Stimulated activated CD4-positive, alpha-beta T cell treated with anti-CD3 and anti-CD28 coated beads, Interleukin-4, amount 100 ng/mL, for 24 hours (primary cell): ENCODE measurements at regions not wholly inside any gene's neighbourhood (a gene's known extent, or its start where the extent isn't known, plus 50 kb on each side); places are given as distances from the start of the nearest gene placed in this dataset.

ENCODE experiments used
- DNase-seq: peaks from one replicate; pipeline ENCODE4 v3.0.0-alpha.2; 2020

GRCh38 chr2:224210286-224211180, 171.4 kb upstream of the SERPINE2 start:
- DNase-seq, result no peak

- no peak for DNase-seq
These were observed 170.6 kb upstream of the SERPINE2 start for GRCh38 chr2:224209555-224210285.

GRCh38 chr2:224208443-224208842, 169.4 kb upstream of the SERPINE2 start:
- no peak for DNase-seq

- DNase-seq, result no peak
These were observed 168.9 kb upstream of the SERPINE2 start for GRCh38 chr2:224208007-224208406.

GRCh38 chr2:224206816-224207215, 167.7 kb upstream of the SERPINE2 start:
- no peak for DNase-seq

- DNase-seq, result no peak
These were observed 163.3 kb upstream of the SERPINE2 start for GRCh38 chr2:224202281-224202865.

GRCh38 chr2:224198436-224198835, 159.3 kb upstream of the SERPINE2 start:
- no peak for DNase-seq

- DNase-seq, result no peak
These were observed 157.7 kb upstream of the SERPINE2 start for GRCh38 chr2:224196810-224197209.

GRCh38 chr2:224195925-224196571, 157.0 kb upstream of the SERPINE2 start:
- DNase-seq, result no peak

GRCh38 chr2:224194161-224194560, 155.1 kb upstream of the SERPINE2 start:
- DNase-seq, result no peak

- DNase-seq, result no peak
These were observed 152.4 kb upstream of the SERPINE2 start for GRCh38 chr2:224191465-224191864.

GRCh38 chr2:224190936-224191270, 151.8 kb upstream of the SERPINE2 start:
- no peak for DNase-seq

- no peak for DNase-seq
These were observed 151.3 kb upstream of the SERPINE2 start for GRCh38 chr2:224190234-224190935.

GRCh38 chr2:224187220-224187619, 148.1 kb upstream of the SERPINE2 start:
- DNase-seq, result no peak

GRCh38 chr2:224185023-224185601, 146.0 kb upstream of the SERPINE2 start:
- DNase-seq, result no peak

- no peak for DNase-seq
These were observed 144.0 kb upstream of the SERPINE2 start for GRCh38 chr2:224183086-224183485.

GRCh38 chr2:224182498-224182897, 143.4 kb upstream of the SERPINE2 start:
- DNase-seq, result no peak

GRCh38 chr2:224181534-224182155, 142.6 kb upstream of the SERPINE2 start:
- no peak for DNase-seq

GRCh38 chr2:224180810-224181209, 141.7 kb upstream of the SERPINE2 start:
- no peak for DNase-seq

GRCh38 chr2:224178056-224178455, 139.0 kb upstream of the SERPINE2 start:
- no peak for DNase-seq

GRCh38 chr2:224175538-224175937, 136.5 kb upstream of the SERPINE2 start:
- no peak for DNase-seq

- no peak for DNase-seq
These were observed 135.9 kb upstream of the SERPINE2 start for GRCh38 chr2:224174990-224175389.
